GM13977 (cell line): ENCODE measurements at regions not wholly inside any gene's neighbourhood (a gene's known extent, or its start where the extent isn't known, plus 50 kb on each side); places are given as distances from the start of the nearest gene placed in this dataset.
"Not testable (repeated sequence)": the region's sequence is repeated elsewhere in the genome, so short reads cannot be mapped to it uniquely, and the experiment has no call there.

Source experiments
- DNase-seq: peaks from one replicate; pipeline ENCODE4 v3.0.0; 2012; ENCODE audit warnings: low spot score
- CTCF ChIP-seq: IDR thresholded peaks from 2 replicates; pipeline ENCODE4 v1.5.1; 2012; ENCODE audit warnings: mild to moderate bottlenecking, control low read depth; ENCODE audit not compliant: insufficient read depth; ENCODE audit errors: extremely low read depth, missing control alignments
- in situ Hi-C: fragments of 300-500 bp; cut with MboI; formaldehyde crosslinking; loops from one replicate; pipeline ENCODE4 v1.12.0; 2022; ENCODE audit warnings: low sequenced_read_pairs, low pct_unique_long_range_greater_than_20kb, mixed read lengths, inconsistent platforms; ENCODE audit not compliant: unreplicated experiment

- in situ Hi-C loops: no loop called here
- no peak for TF ChIP-seq CTCF
- DNase-seq: no peak
These were observed 67.5 kb upstream of the MRI1 start for GRCh38 chr19:13696839-13697238.

GRCh38 chr19:13693889-13694288 is 70.4 kb upstream of the MRI1 start:
- in situ Hi-C loops: no loop called here
- TF ChIP-seq CTCF: no peak
- DNase-seq: no peak

- in situ Hi-C loops: no loop called here
- TF ChIP-seq CTCF: no peak
- DNase-seq: no peak
These were observed 72.5 kb upstream of the MRI1 start for GRCh38 chr19:13691569-13692435.

GRCh38 chr19:13689085-13689484 is 75.2 kb upstream of the MRI1 start:
- no peak for TF ChIP-seq CTCF
- in situ Hi-C loops: no loop called here
- DNase-seq: peak; percentile 27

GRCh38 chr19:13684021-13684420 is 80.3 kb upstream of the MRI1 start:
- no peak for DNase-seq
- TF ChIP-seq CTCF: no peak
- in situ Hi-C loops: no loop called here

- DNase-seq: no peak
- TF ChIP-seq CTCF: no peak
- in situ Hi-C loops: no loop called here
These were observed 82.8 kb upstream of the MRI1 start for GRCh38 chr19:13681509-13681908.

- DNase-seq, in situ Hi-C loops: not testable (repeated sequence)
These were observed 83.5 kb upstream of the MRI1 start for GRCh38 chr19:13680708-13681360.

GRCh38 chr19:13676967-13677366 is 87.4 kb upstream of the MRI1 start:
- DNase-seq, in situ Hi-C loops: not testable (repeated sequence)

GRCh38 chr19:13672480-13673175 is 91.7 kb upstream of the MRI1 start:
- in situ Hi-C loops, DNase-seq: not testable (repeated sequence)
